ENCODE measurements at regions not wholly inside any gene's neighbourhood (a gene's known extent, or its start where the extent isn't known, plus 50 kb on each side); places are given as distances from the start of the nearest gene placed in this dataset.
A peak's percentile ranks its signal among the peaks of the same experiment; 100 is the strongest.

DNA sequence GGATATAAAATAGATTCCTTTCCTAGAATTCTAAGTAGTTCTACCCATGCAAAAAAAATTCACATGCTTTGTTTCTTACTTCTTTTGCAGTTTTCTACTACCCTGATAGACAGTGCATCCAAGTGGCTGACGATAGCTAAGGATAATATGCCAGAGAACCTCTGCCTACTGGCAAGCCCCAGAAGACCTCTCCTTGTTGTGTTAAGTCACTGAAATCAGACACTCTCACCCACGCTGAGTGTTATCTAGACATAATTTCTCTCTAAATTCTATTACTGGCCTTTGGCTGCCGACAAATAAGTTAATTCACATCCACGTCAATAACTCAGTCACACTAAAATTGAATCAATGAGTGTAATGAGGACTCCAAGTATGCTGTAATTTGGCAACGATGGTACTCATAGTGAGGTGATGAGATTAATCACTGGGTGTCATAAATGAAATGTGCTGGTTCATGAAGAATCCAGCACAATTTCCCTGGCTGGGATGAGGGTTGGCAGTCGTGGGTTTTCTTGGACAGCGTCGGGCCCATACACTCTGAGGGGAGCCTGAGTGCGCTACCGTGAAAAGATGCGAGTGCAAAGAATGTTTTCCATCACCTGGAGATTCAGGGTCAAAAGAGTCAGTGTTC, 354.8 kb upstream of the TMEM132C start:
- no peak for DNase-seq (ENCODE audit: low spot score)
- intact Hi-C loops (cut with DNase I): no loop called here
- Histone ChIP-seq H3K4me3 (no peak overlapping the region), H3K27ac (no peak overlapping the region), H3K4me1 (replicated peaks) (no peaks in the 10 kb centered on the region), H3K9me3 (no peaks in the 10 kb centered on the region), H3K36me3 (no peaks in the 10 kb centered on the region), H3K27me3 (replicated peaks; ENCODE audit: insufficient read depth) (no peaks in the 10 kb centered on the region)
- WGBS: 91% methylated on average over 11 of the region's 11 CpGs
- TF ChIP-seq CTCF (IDR thresholded peaks at IDR 0.05) (no peak), POLR2AphosphoS5 (IDR thresholded peaks at IDR 0.05) (no peak), POLR2A (IDR thresholded peaks at IDR 0.05) (no peak)

- H3K4me1 ChIP-seq (replicated peaks): no peaks in the 10 kb centered on the region
- H3K27ac ChIP-seq: no peak overlapping the region
- H3K27me3 ChIP-seq (replicated peaks; ENCODE audit: insufficient read depth): no peaks in the 10 kb centered on the region
- 85% methylated on average over 6 of the region's 6 CpGs for WGBS
- intact Hi-C loops (cut with DNase I): loop anchor here (10.0 kb wide), 1 partner anchor 249 kb away; no protein-coding TSS in a partner anchor
- DNase-seq (ENCODE audit: low spot score): no peak
- no peaks in the 10 kb centered on the region for H3K9me3 ChIP-seq
- TF ChIP-seq CTCF (IDR thresholded peaks at IDR 0.05) (no peak), POLR2AphosphoS5 (IDR thresholded peaks at IDR 0.05) (no peak), POLR2A (IDR thresholded peaks at IDR 0.05) (no peak)
- no peak overlapping the region for H3K4me3 ChIP-seq
- H3K36me3 ChIP-seq: no peaks in the 10 kb centered on the region
Measured at GRCh38 chr12:127923501-127923900, 343.5 kb upstream of the TMEM132C start.

- intact Hi-C loops (cut with DNase I): loop anchor here (10.0 kb wide), 1 partner anchor 251 kb away; no protein-coding TSS in a partner anchor
- Histone ChIP-seq H3K4me1 (replicated peaks) (no peaks in the 10 kb centered on the region), H3K36me3 (no peaks in the 10 kb centered on the region), H3K27me3 (replicated peaks; ENCODE audit: insufficient read depth) (no peaks in the 10 kb centered on the region), H3K4me3 (no peak overlapping the region), H3K27ac (no peak overlapping the region), H3K9me3 (no peaks in the 10 kb centered on the region)
- DNase-seq (ENCODE audit: low spot score): no peak
- 13% methylated on average over 4 of the region's 4 CpGs for WGBS
- TF ChIP-seq CTCF (IDR thresholded peaks at IDR 0.05) (peak in 2 of 4 experiments; percentile 41 to 44), POLR2A (IDR thresholded peaks at IDR 0.05) (no peak)
Measured at GRCh38 chr12:127925971-127926370, 341.0 kb upstream of the TMEM132C start.

- Histone ChIP-seq H3K9me3 (no peaks in the 10 kb centered on the region), H3K27me3 (replicated peaks; ENCODE audit: insufficient read depth) (no peaks in the 10 kb centered on the region), H3K4me3 (no peak overlapping the region), H3K4me1 (replicated peaks) (no peaks in the 10 kb centered on the region), H3K27ac (no peak overlapping the region), H3K36me3 (no peaks in the 10 kb centered on the region)
- intact Hi-C loops (cut with DNase I): loop anchor here (10.0 kb wide), 1 partner anchor 253 kb away; no protein-coding TSS in a partner anchor
- no peak for DNase-seq (ENCODE audit: low spot score)
- WGBS: 48% methylated on average over 5 of the region's 5 CpGs
- TF ChIP-seq POLR2A (IDR thresholded peaks at IDR 0.05) (no peak), POLR2AphosphoS5 (IDR thresholded peaks at IDR 0.05) (no peak), CTCF (IDR thresholded peaks at IDR 0.05) (no peak)
Measured at GRCh38 chr12:127928178-127928577, 338.8 kb upstream of the TMEM132C start.

Measured in prostate gland (tissue), 2 donors.